GM12864 (cell line): ENCODE measurements at regions not wholly inside any gene's neighbourhood (a gene's known extent, or its start where the extent isn't known, plus 50 kb on each side); places are given as distances from the start of the nearest gene placed in this dataset.
"Not testable (repeated sequence)": the region's sequence is repeated elsewhere in the genome, so short reads cannot be mapped to it uniquely, and the experiment has no call there.

ENCODE experiments used
- DNase-seq: peaks from one replicate; pipeline ENCODE4 v3.0.0-alpha.2; 2011; ENCODE audit warnings: low read depth
- H3K4me3 ChIP-seq: 2 replicates; pipeline ENCODE4 v1.5.1; 2011; ENCODE audit warnings: mild to moderate bottlenecking, low read depth, low read length, control low read depth
- CTCF ChIP-seq: IDR thresholded peaks from 2 replicates; pipeline ENCODE4 v1.5.1; 2011; ENCODE audit warnings: low read depth, mild to moderate bottlenecking, moderate library complexity, low read length, control low read depth, inconsistent platforms; ENCODE audit errors: missing control alignments

- DNase-seq, H3K4me3 ChIP-seq: not testable (repeated sequence)
Observed at GRCh38 chr15:30749048-30749447, 123.1 kb downstream of the ARHGAP11B start.

- H3K4me3 ChIP-seq, DNase-seq: not testable (repeated sequence)
- peak; percentile 44 for TF ChIP-seq CTCF
Observed at GRCh38 chr15:30755036-30755687, 129.2 kb downstream of the ARHGAP11B start.

GRCh38 chr15:30760633-30761032 lies 134.7 kb downstream of the ARHGAP11B start:
- not testable (repeated sequence) for DNase-seq, H3K4me3 ChIP-seq

- H3K4me3 ChIP-seq, DNase-seq: not testable (repeated sequence)
Observed at GRCh38 chr15:30761365-30761764, 135.4 kb downstream of the ARHGAP11B start.

GRCh38 chr15:30769390-30770124 lies 134.2 kb upstream of the FAN1 start:
- not testable (repeated sequence) for DNase-seq, H3K4me3 ChIP-seq

GRCh38 chr15:30770759-30771158 lies 133.0 kb upstream of the FAN1 start:
- DNase-seq = no peak
- H3K4me3 ChIP-seq = no peak overlapping the region
- no peak for TF ChIP-seq CTCF

- H3K4me3 ChIP-seq = no peak overlapping the region
- no peak for TF ChIP-seq CTCF
- no peak for DNase-seq
Observed at GRCh38 chr15:30783019-30783418, 120.7 kb upstream of the FAN1 start.

- H3K4me3 ChIP-seq = no peak overlapping the region
- TF ChIP-seq CTCF = no peak
- no peak for DNase-seq
Observed at GRCh38 chr15:30788595-30788994, 115.1 kb upstream of the FAN1 start.
